Neural cell (in vitro differentiated cells): ENCODE measurements at regions not wholly inside any gene's neighbourhood (a gene's known extent, or its start where the extent isn't known, plus 50 kb on each side); places are given as distances from the start of the nearest gene placed in this dataset.

ENCODE experiments used
- H2AFZ ChIP-seq: fragments of 200-600, 300-800 bp; sonication (generic), shearing (Covaris generic); 2 replicates; pipeline ENCODE4 v1.6.0; 2014; ENCODE audit warnings: low read depth, mild to moderate bottlenecking, antibody characterized with exemption, low read length, moderate library complexity
- H3F3A ChIP-seq: fragments of 200-600 bp; shearing (Covaris generic); 2 replicates; pipeline ENCODE4 v1.6.1; 2016; ENCODE audit warnings: mild to moderate bottlenecking, moderate library complexity, mixed read lengths, antibody characterized with exemption, low read length; ENCODE audit not compliant: insufficient read depth, poor library complexity, severe bottlenecking
- H3K27ac ChIP-seq: fragments of 200-600, 300-800 bp; sonication (generic), shearing (Covaris generic); 2 replicates; pipeline ENCODE4 v1.5.1; 2014; ENCODE audit warnings: mild to moderate bottlenecking, low read length, moderate library complexity
- H3K27me3 ChIP-seq: fragments of 300-800, 200-600 bp; sonication (generic), shearing (Covaris generic); 2 replicates; pipeline ENCODE4 v1.6.0; 2014; ENCODE audit warnings: mild to moderate bottlenecking, low read depth, low read length, moderate library complexity; ENCODE audit not compliant: insufficient read depth
- H3K36me3 ChIP-seq: fragments of 300-800, 200-600 bp; sonication (generic), shearing (Covaris generic); 2 replicates; pipeline ENCODE4 v1.5.1; 2014; ENCODE audit warnings: mild to moderate bottlenecking, antibody characterized with exemption, low read length, moderate library complexity; ENCODE audit not compliant: insufficient read depth
- H3K4me2 ChIP-seq: fragments of 300-800, 200-600 bp; sonication (generic), shearing (Covaris generic); 2 replicates; pipeline ENCODE4 v1.6.0; 2014; ENCODE audit warnings: mild to moderate bottlenecking, low read length
- H3K4me3 ChIP-seq: fragments of 300-800, 200-600 bp; sonication (generic), shearing (Covaris generic); 2 replicates; pipeline ENCODE4 v1.5.1; 2014; ENCODE audit warnings: mild to moderate bottlenecking, low read length, moderate library complexity
- H3K79me2 ChIP-seq: fragments of 200-600 bp; shearing (Covaris generic); replicated peaks from 2 replicates; pipeline ENCODE4 v1.6.0; 2014; ENCODE audit warnings: mild to moderate bottlenecking, low read length, moderate library complexity; ENCODE audit not compliant: insufficient read depth
- H3K9ac ChIP-seq: fragments of 300-800, 200-600 bp; sonication (generic), shearing (Covaris generic); 2 replicates; pipeline ENCODE4 v1.6.1; 2016; ENCODE audit warnings: mild to moderate bottlenecking, low read length, mixed read lengths
- H3K9me2 ChIP-seq: fragments of 200-600 bp; shearing (Covaris generic); 2 replicates; pipeline ENCODE4 v1.6.1; 2016; ENCODE audit warnings: mild to moderate bottlenecking, low read length, mixed read lengths; ENCODE audit not compliant: insufficient read depth
- H3K9me3 ChIP-seq: fragments of 200-600, 300-800 bp; sonication (generic), shearing (Covaris generic); 2 replicates; pipeline ENCODE4 v1.6.1; 2016; ENCODE audit warnings: mild to moderate bottlenecking, mixed run types, low read length, moderate library complexity, mixed read lengths
- H4K20me1 ChIP-seq: fragments of 200-600 bp; shearing (Covaris generic); 2 replicates; pipeline ENCODE4 v1.6.1; 2016; ENCODE audit warnings: mild to moderate bottlenecking, mixed run types; ENCODE audit not compliant: insufficient read depth
- EP300 ChIP-seq: fragments of 450-650 bp; conservative IDR thresholded peaks from 2 replicates; pipeline ENCODE4 v1.6.1; 2014; ENCODE audit warnings: antibody characterized with exemption, mild to moderate bottlenecking, moderate library complexity; ENCODE audit not compliant: poor library complexity, severe bottlenecking
- EZH2 ChIP-seq: fragments of 200-600, 300-800 bp; shearing (Covaris generic), sonication (generic); IDR thresholded peaks from 2 replicates; pipeline ENCODE4 v1.6.1; 2014; ENCODE audit warnings: antibody characterized with exemption, low read length, borderline replicate concordance, mild to moderate bottlenecking; ENCODE audit not compliant: insufficient read depth, poor library complexity, severe bottlenecking
- MXI1 ChIP-seq: fragments of 450-650 bp; conservative IDR thresholded peaks from 2 replicates; pipeline ENCODE4 v1.6.1; 2014; ENCODE audit warnings: antibody characterized with exemption, mild to moderate bottlenecking; ENCODE audit not compliant: poor library complexity, severe bottlenecking
- POLR2AphosphoS5 ChIP-seq: IDR thresholded peaks from 2 replicates; pipeline ENCODE4 v1.6.1; 2012
- RAD21 ChIP-seq: fragments of 450-650 bp; conservative IDR thresholded peaks from 2 replicates; pipeline ENCODE4 v1.6.1; 2014; ENCODE audit warnings: antibody characterized with exemption, mild to moderate bottlenecking, moderate library complexity
- REST ChIP-seq: IDR thresholded peaks from 2 replicates; pipeline ENCODE4 v1.6.1; 2012; ENCODE audit warnings: borderline replicate concordance
- SMC3 ChIP-seq: fragments of 450-650 bp; conservative IDR thresholded peaks from 2 replicates; pipeline ENCODE4 v1.6.1; 2014; ENCODE audit warnings: antibody characterized with exemption, mild to moderate bottlenecking, moderate library complexity; ENCODE audit not compliant: poor library complexity
- TAF1 ChIP-seq: IDR thresholded peaks from 2 replicates; pipeline ENCODE4 v1.6.1; 2012; ENCODE audit warnings: low read depth
- TF ChIP-seq, protein P1 (sequence below): fragments of 450-650 bp; IDR thresholded peaks from 2 replicates; pipeline ENCODE4 v1.5.1; 2014; ENCODE audit warnings: antibody characterized with exemption, mild to moderate bottlenecking, moderate library complexity; ENCODE audit not compliant: poor library complexity, severe bottlenecking

DNA sequence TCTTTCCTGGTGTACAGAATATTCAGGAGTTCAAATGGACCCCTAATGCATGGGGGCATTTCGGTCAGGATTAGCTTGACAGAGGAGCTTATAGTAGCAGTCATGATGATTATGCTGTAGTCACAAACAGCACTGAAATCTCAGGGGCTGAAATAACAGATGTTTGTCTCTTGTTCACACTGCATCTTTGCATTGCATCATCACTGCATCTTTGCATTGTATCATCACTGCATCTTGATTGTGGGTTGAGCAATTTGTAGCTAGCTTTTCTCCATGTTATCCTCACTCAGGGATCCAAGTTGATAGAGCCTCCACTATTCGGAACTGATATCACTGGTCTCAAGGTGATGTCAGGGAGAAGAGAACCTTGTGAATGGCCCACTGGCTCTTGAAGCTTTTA lies 160.9 kb downstream of the GATB start:
- Histone ChIP-seq H3K36me3 (no peaks in the 10 kb centered on the region), H3K9ac (no peak overlapping the region), H3K9me3 (no peaks in the 10 kb centered on the region), H4K20me1 (no peaks in the 10 kb centered on the region), H3K79me2 (no peaks in the 10 kb centered on the region), H3K9me2 (no peaks in the 10 kb centered on the region), H3K4me3 (no peak overlapping the region), H2AFZ (no peak overlapping the region), H3K4me2 (no peak overlapping the region), H3K27me3 (no peaks in the 10 kb centered on the region), H3F3A (no peaks in the 10 kb centered on the region), H3K27ac (no peak overlapping the region)
- TF ChIP-seq REST (no peak), MXI1 (no peak), EZH2 (no peak), TAF1 (no peak), SMC3 (no peak), EP300 (no peak), POLR2AphosphoS5 (no peak), RAD21 (no peak)
- TF ChIP-seq, protein P1, sequence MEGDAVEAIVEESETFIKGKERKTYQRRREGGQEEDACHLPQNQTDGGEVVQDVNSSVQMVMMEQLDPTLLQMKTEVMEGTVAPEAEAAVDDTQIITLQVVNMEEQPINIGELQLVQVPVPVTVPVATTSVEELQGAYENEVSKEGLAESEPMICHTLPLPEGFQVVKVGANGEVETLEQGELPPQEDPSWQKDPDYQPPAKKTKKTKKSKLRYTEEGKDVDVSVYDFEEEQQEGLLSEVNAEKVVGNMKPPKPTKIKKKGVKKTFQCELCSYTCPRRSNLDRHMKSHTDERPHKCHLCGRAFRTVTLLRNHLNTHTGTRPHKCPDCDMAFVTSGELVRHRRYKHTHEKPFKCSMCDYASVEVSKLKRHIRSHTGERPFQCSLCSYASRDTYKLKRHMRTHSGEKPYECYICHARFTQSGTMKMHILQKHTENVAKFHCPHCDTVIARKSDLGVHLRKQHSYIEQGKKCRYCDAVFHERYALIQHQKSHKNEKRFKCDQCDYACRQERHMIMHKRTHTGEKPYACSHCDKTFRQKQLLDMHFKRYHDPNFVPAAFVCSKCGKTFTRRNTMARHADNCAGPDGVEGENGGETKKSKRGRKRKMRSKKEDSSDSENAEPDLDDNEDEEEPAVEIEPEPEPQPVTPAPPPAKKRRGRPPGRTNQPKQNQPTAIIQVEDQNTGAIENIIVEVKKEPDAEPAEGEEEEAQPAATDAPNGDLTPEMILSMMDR: no peak

- Histone ChIP-seq H3K4me2 (no peak overlapping the region), H3K36me3 (no peaks in the 10 kb centered on the region), H3K27me3 (no peaks in the 10 kb centered on the region), H4K20me1 (no peaks in the 10 kb centered on the region), H3F3A (no peaks in the 10 kb centered on the region), H3K9me2 (no peaks in the 10 kb centered on the region), H3K27ac (no peak overlapping the region), H3K9ac (no peak overlapping the region), H3K4me3 (no peak overlapping the region), H2AFZ (no peak overlapping the region), H3K79me2 (no peaks in the 10 kb centered on the region), H3K9me3 (no peaks in the 10 kb centered on the region)
- TF ChIP-seq, protein P1: no peak
- TF ChIP-seq EP300: no peak
- no peak for TF ChIP-seq MXI1
- TF ChIP-seq EZH2: no peak
- TF ChIP-seq REST: no peak
- TF ChIP-seq POLR2AphosphoS5: no peak
These were observed 160.4 kb downstream of the GATB start for GRCh38 chr4:151600432-151600831.
